H9 (cell line): ENCODE measurements at regions not wholly inside any gene's neighbourhood (a gene's known extent, or its start where the extent isn't known, plus 50 kb on each side); places are given as distances from the start of the nearest gene placed in this dataset.

ENCODE experiments used
- DNase-seq: peaks from one replicate; pipeline ENCODE4 v3.0.0-alpha.2; 2017
- H2AFZ ChIP-seq: one replicate; pipeline ENCODE4 v1.6.1; 2013; ENCODE audit warnings: mild to moderate bottlenecking, low read length, control low read depth, moderate library complexity
- H2AK5ac ChIP-seq: 2 replicates; pipeline ENCODE4 v1.6.1; 2013; ENCODE audit warnings: low read length, control low read depth, mixed read lengths; ENCODE audit not compliant: insufficient read length
- H2BK120ac ChIP-seq: one replicate; pipeline ENCODE4 v1.6.1; 2013; ENCODE audit warnings: low read depth, mild to moderate bottlenecking, low read length, control low read depth, inconsistent platforms; ENCODE audit not compliant: poor library complexity, severe bottlenecking
- H2BK12ac ChIP-seq: 2 replicates; pipeline ENCODE4 v1.6.1; 2013; ENCODE audit warnings: low read length, control low read depth, mixed read lengths, low read depth; ENCODE audit not compliant: insufficient read length
- H2BK15ac ChIP-seq: 2 replicates; pipeline ENCODE4 v1.6.1; 2013; ENCODE audit warnings: low read depth, low read length, control low read depth
- H2BK20ac ChIP-seq: one replicate; pipeline ENCODE4 v1.6.1; 2013; ENCODE audit warnings: low read depth, mild to moderate bottlenecking, low read length, control low read depth, inconsistent platforms; ENCODE audit not compliant: poor library complexity, severe bottlenecking
- H2BK5ac ChIP-seq: 2 replicates; pipeline ENCODE4 v1.6.1; 2013; ENCODE audit warnings: low read length, control low read depth, mixed read lengths; ENCODE audit not compliant: insufficient read length
- H3K14ac ChIP-seq: 2 replicates; pipeline ENCODE4 v1.6.1; 2013; ENCODE audit warnings: low read length, control low read depth; ENCODE audit not compliant: insufficient read depth
- H3K18ac ChIP-seq: 2 replicates; pipeline ENCODE4 v1.6.1; 2013; ENCODE audit warnings: low read depth, mild to moderate bottlenecking, mixed read lengths, low read length, control low read depth; ENCODE audit not compliant: insufficient read length
- H3K23ac ChIP-seq: 2 replicates; pipeline ENCODE4 v1.6.1; 2013; ENCODE audit warnings: low read length, control low read depth, mixed read lengths, low read depth; ENCODE audit not compliant: insufficient read length
- H3K23me2 ChIP-seq: 2 replicates; pipeline ENCODE4 v1.6.1; 2013; ENCODE audit warnings: low read depth, mild to moderate bottlenecking, mixed read lengths, low read length, control low read depth; ENCODE audit not compliant: insufficient read length, poor library complexity, severe bottlenecking
- H3K27ac ChIP-seq: 2 replicates; pipeline ENCODE4 v1.5.1; 2013; ENCODE audit warnings: low read length, control low read depth, mixed read lengths, low read depth; ENCODE audit not compliant: insufficient read length
- H3K27me3 ChIP-seq: 2 replicates; pipeline ENCODE4 v1.6.1; 2013; ENCODE audit warnings: low read length, control low read depth, inconsistent platforms; ENCODE audit not compliant: insufficient read depth
- H3K4ac ChIP-seq: 2 replicates; pipeline ENCODE4 v1.6.1; 2013; ENCODE audit warnings: low read depth, mild to moderate bottlenecking, control low read depth, inconsistent platforms, low read length, moderate library complexity
- H3K4me1 ChIP-seq: 2 replicates; pipeline ENCODE4 v1.6.1; 2013; ENCODE audit warnings: low read length, control low read depth, inconsistent platforms; ENCODE audit not compliant: insufficient read depth
- H3K4me2 ChIP-seq: 2 replicates; pipeline ENCODE4 v1.6.1; 2013; ENCODE audit warnings: low read length, control low read depth, mixed read lengths; ENCODE audit not compliant: insufficient read length, insufficient read depth
- H3K56ac ChIP-seq: 2 replicates; pipeline ENCODE4 v1.6.1; 2013; ENCODE audit warnings: low read depth, mild to moderate bottlenecking, mixed read lengths, low read length, control low read depth; ENCODE audit not compliant: insufficient read length
- H3K79me1 ChIP-seq: 2 replicates; pipeline ENCODE4 v1.6.1; 2013; ENCODE audit warnings: low read depth, mild to moderate bottlenecking, moderate library complexity, low read length, control low read depth, inconsistent platforms; ENCODE audit not compliant: insufficient read depth, poor library complexity, severe bottlenecking
- H3K79me2 ChIP-seq: 2 replicates; pipeline ENCODE4 v1.6.1; 2013; ENCODE audit warnings: low read length, control low read depth, inconsistent platforms; ENCODE audit not compliant: insufficient read depth
- H3K9ac ChIP-seq: 2 replicates; pipeline ENCODE4 v1.6.1; 2013; ENCODE audit warnings: low read length, control low read depth, mixed read lengths; ENCODE audit not compliant: insufficient read length; ENCODE audit errors: extremely low read depth
- H3K9me3 ChIP-seq: one replicate; pipeline ENCODE4 v1.6.1; 2013; ENCODE audit warnings: low read depth, low read length, inconsistent platforms; ENCODE audit not compliant: control insufficient read depth
- H3T11ph ChIP-seq: one replicate; pipeline ENCODE4 v1.6.1; 2013; ENCODE audit warnings: mild to moderate bottlenecking, low read length, control low read depth, inconsistent platforms
- H4K20me1 ChIP-seq: one replicate; pipeline ENCODE4 v1.6.1; 2013; ENCODE audit not compliant: control insufficient read depth, insufficient read length, insufficient read depth
- H4K5ac ChIP-seq: 2 replicates; pipeline ENCODE4 v1.6.1; 2013; ENCODE audit warnings: low read depth, mild to moderate bottlenecking, mixed read lengths, low read length, control low read depth; ENCODE audit not compliant: insufficient read length
- H4K8ac ChIP-seq: replicated peaks from 2 replicates; pipeline ENCODE4 v1.6.1; 2013; ENCODE audit warnings: low read length, control low read depth, mixed read lengths, low read depth; ENCODE audit not compliant: insufficient read length
- H4K91ac ChIP-seq: 2 replicates; pipeline ENCODE4 v1.6.1; 2013; ENCODE audit warnings: low read depth, mild to moderate bottlenecking, moderate library complexity, mixed read lengths, low read length, control low read depth; ENCODE audit not compliant: insufficient read length
- H3K27ac Mint-ChIP-seq, 3 experiments: 2 replicates in 2 of 3; 3 replicates in 1 of 3; pipeline ENCODE4 v1.8.0; 2020 to 2021; ENCODE audit warnings: mixed read lengths in 3 of 3, mild to moderate bottlenecking in 1 of 3, moderate library complexity in 1 of 3
- H3K27me3 Mint-ChIP-seq: 2 replicates; pipeline ENCODE4 v1.8.0; 2021; ENCODE audit warnings: low read depth, mild to moderate bottlenecking, moderate library complexity, mixed read lengths
- H3K36me3 Mint-ChIP-seq, 3 experiments: 2 replicates in 2 of 3; 3 replicates in 1 of 3; pipeline ENCODE4 v1.8.0; 2020 to 2021; ENCODE audit warnings: low read depth in 3 of 3, mixed read lengths in 3 of 3; ENCODE audit not compliant: insufficient read depth in 1 of 3
- H3K4me1 Mint-ChIP-seq, 2 experiments: 2 replicates each; pipeline ENCODE4 v1.8.0; 2020; ENCODE audit warnings: mixed read lengths in 2 of 2
- H3K4me3 Mint-ChIP-seq, 2 experiments: 2 replicates in 1 of 2; 3 replicates in 1 of 2; pipeline ENCODE4 v1.8.0; 2020 to 2021; ENCODE audit warnings: mild to moderate bottlenecking in 2 of 2, mixed read lengths in 2 of 2, moderate library complexity in 1 of 2
- H3K9me3 Mint-ChIP-seq, 2 experiments: 2 replicates in 1 of 2; 3 replicates in 1 of 2; pipeline ENCODE4 v1.8.0; 2020; ENCODE audit warnings: mild to moderate bottlenecking in 2 of 2, mixed read lengths in 2 of 2, moderate library complexity in 1 of 2
- WGBS: extraction: QIAGEN DNeasy Blood & Tissue Kit; methylation state at CpG from one replicate; pipeline ENCODE4 v1.1.7; 2013; ENCODE audit warnings: missing lambda C conversion rate, low lambda C conversion rate, mixed read lengths; ENCODE audit not compliant: insufficient read length; ENCODE audit errors: extremely low coverage; 5-methylcytosine and 5-hydroxymethylcytosine counted together
- TF ChIP-seq, protein P1 (sequence below): fragments of 200-600 bp; sonication (generic); conservative IDR thresholded peaks from 3 replicates; pipeline ENCODE4 v1.8.0; 2021; ENCODE audit warnings: antibody characterized with exemption, mild to moderate bottlenecking

DNA sequence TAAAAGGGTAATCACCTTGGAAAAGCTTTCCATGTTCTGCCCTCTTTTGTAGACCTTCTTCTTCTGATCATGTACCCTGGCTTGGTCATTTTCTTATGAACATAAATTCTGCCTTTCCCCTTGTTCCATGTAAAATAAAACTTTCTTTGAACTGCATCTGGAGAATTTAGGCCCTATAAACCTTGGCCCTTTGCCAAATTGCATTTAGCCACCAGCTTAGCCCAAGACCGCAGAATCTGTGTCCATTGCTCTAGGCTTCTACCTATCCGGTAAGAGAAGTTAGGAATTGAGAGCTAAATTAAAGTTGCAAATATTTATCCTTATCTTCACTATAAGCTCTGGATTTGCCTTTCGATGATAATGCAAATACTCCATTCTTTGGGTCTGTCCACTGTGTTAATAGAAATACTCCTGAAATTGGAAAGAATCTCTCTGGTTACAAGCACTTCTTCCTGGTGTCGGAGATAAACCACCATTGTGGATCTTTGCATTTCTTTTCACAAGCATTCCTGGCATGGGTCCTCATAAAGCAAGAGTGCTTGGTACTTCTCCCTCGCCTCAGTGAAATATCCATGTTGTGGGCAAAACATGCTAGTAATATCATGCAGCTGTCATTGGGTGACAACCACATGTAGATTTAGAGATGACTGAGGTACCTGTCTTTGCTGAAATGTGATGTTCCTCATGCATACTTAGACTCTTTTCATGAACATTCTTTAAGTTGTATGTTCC, 698.0 kb upstream of the WWC1 start:
- H2AFZ ChIP-seq: no peak overlapping the region
- DNase-seq: no peak

More for the DNA sequence above, 698.0 kb upstream of the WWC1 start:
- H3K14ac ChIP-seq: no peak overlapping the region
- Mint-ChIP-seq H3K27me3 (no peaks in the 10 kb centered on the region), H3K27ac (no peak overlapping the region; a peak in 1 of 7 replicates), H3K9me3 (no peaks in the 10 kb centered on the region; a peak in 1 of 5 replicates), H3K4me1 (no peaks in the 10 kb centered on the region), H3K4me3 (no peak overlapping the region), H3K36me3 (no peaks in the 10 kb centered on the region)
- H3K4ac ChIP-seq: no peak overlapping the region
- H2BK15ac ChIP-seq: no peak overlapping the region
- no peak overlapping the region for H3T11ph ChIP-seq
- no peaks in the 10 kb centered on the region for H3K79me2 ChIP-seq
- TF ChIP-seq, protein P1, sequence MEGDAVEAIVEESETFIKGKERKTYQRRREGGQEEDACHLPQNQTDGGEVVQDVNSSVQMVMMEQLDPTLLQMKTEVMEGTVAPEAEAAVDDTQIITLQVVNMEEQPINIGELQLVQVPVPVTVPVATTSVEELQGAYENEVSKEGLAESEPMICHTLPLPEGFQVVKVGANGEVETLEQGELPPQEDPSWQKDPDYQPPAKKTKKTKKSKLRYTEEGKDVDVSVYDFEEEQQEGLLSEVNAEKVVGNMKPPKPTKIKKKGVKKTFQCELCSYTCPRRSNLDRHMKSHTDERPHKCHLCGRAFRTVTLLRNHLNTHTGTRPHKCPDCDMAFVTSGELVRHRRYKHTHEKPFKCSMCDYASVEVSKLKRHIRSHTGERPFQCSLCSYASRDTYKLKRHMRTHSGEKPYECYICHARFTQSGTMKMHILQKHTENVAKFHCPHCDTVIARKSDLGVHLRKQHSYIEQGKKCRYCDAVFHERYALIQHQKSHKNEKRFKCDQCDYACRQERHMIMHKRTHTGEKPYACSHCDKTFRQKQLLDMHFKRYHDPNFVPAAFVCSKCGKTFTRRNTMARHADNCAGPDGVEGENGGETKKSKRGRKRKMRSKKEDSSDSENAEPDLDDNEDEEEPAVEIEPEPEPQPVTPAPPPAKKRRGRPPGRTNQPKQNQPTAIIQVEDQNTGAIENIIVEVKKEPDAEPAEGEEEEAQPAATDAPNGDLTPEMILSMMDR: no peak
- no peaks in the 10 kb centered on the region for H3K27me3 ChIP-seq
- no peaks in the 10 kb centered on the region for H3K79me1 ChIP-seq
- H3K4me2 ChIP-seq: no peak overlapping the region
- no peak overlapping the region for H2BK120ac ChIP-seq
- no peaks in the 10 kb centered on the region for H4K20me1 ChIP-seq
- no peak overlapping the region for H3K27ac ChIP-seq
- no peaks in the 10 kb centered on the region for H3K23me2 ChIP-seq
- WGBS: no CpG with 5 or more reads among the region's 5 CpGs
- no peaks in the 10 kb centered on the region for H3K4me1 ChIP-seq
- H3K56ac ChIP-seq: no peak overlapping the region
- H2BK12ac ChIP-seq: no peak overlapping the region
- H2BK20ac ChIP-seq: no peak overlapping the region
- H3K9ac ChIP-seq: no peak overlapping the region
- H3K23ac ChIP-seq: no peak overlapping the region
- H3K9me3 ChIP-seq: no peaks in the 10 kb centered on the region
- H3K18ac ChIP-seq: no peak overlapping the region
- no peak overlapping the region for H4K91ac ChIP-seq
- no peak overlapping the region for H4K8ac ChIP-seq
- H2AK5ac ChIP-seq: no peak overlapping the region
- H4K5ac ChIP-seq: no peak overlapping the region
- H2BK5ac ChIP-seq: no peak overlapping the region
